ENCODE measurements at regions not wholly inside any gene's neighbourhood (a gene's known extent, or its start where the extent isn't known, plus 50 kb on each side); places are given as distances from the start of the nearest gene placed in this dataset.

- TF ChIP-seq POLR2AphosphoS5 (IDR thresholded peaks at IDR 0.05; ENCODE audit: low read depth, low read length) (no peak), FOXP2 (optimal IDR thresholded peaks at IDR 0.05; ENCODE audit: borderline replicate concordance, extremely low read depth, extremely low read length, insufficient read depth) (no peak)
- TF ChIP-seq, protein P1, sequence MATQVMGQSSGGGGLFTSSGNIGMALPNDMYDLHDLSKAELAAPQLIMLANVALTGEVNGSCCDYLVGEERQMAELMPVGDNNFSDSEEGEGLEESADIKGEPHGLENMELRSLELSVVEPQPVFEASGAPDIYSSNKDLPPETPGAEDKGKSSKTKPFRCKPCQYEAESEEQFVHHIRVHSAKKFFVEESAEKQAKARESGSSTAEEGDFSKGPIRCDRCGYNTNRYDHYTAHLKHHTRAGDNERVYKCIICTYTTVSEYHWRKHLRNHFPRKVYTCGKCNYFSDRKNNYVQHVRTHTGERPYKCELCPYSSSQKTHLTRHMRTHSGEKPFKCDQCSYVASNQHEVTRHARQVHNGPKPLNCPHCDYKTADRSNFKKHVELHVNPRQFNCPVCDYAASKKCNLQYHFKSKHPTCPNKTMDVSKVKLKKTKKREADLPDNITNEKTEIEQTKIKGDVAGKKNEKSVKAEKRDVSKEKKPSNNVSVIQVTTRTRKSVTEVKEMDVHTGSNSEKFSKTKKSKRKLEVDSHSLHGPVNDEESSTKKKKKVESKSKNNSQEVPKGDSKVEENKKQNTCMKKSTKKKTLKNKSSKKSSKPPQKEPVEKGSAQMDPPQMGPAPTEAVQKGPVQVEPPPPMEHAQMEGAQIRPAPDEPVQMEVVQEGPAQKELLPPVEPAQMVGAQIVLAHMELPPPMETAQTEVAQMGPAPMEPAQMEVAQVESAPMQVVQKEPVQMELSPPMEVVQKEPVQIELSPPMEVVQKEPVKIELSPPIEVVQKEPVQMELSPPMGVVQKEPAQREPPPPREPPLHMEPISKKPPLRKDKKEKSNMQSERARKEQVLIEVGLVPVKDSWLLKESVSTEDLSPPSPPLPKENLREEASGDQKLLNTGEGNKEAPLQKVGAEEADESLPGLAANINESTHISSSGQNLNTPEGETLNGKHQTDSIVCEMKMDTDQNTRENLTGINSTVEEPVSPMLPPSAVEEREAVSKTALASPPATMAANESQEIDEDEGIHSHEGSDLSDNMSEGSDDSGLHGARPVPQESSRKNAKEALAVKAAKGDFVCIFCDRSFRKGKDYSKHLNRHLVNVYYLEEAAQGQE (IDR thresholded peaks at IDR 0.05; ENCODE audit: insufficient read depth in 1 of 2, low read depth in 2 of 2, low read length in 2 of 2) = no peak
Measured at GRCh38 chr11:19526119-19526518, 186.5 kb upstream of the NAV2 start.

All from PFSK-1 (cell line).